Left ventricle myocardium superior (tissue), 1 donor: ENCODE measurements at regions not wholly inside any gene's neighbourhood (a gene's known extent, or its start where the extent isn't known, plus 50 kb on each side); places are given as distances from the start of the nearest gene placed in this dataset.
A peak's percentile ranks its signal among the peaks of the same experiment; 100 is the strongest.

Experiments used
- ATAC-seq: fragments of 200-7000 bp; cut with Tn5 transposase; one replicate; pipeline ENCODE4 v1.9.1; 2020; ENCODE audit warnings: mild to moderate bottlenecking, moderate library complexity
- DNase-seq: peaks from one replicate; pipeline ENCODE4 v3.0.0-alpha.2; 2020
- intact Hi-C: fragments of 100-400 bp; cut with micrococcal nuclease; formaldehyde crosslinking; loops from one replicate; pipeline ENCODE4 v1.11.0; 2022
- donor health status: DM: no; HTN: yes; CAD: no; lungs with severe emphysema.

- intact Hi-C loops = no loop called here
- ATAC-seq = no peak
- no peak for DNase-seq
Observed at GRCh38 chrX:7254144-7254543, 106.2 kb upstream of the PUDP start.

- intact Hi-C loops = no loop called here
- ATAC-seq (no peak), DNase-seq (no peak)
Observed at GRCh38 chrX:7253565-7253964, 105.6 kb upstream of the PUDP start.

- ATAC-seq (no peak), DNase-seq (no peak)
- intact Hi-C loops = no loop called here
Observed at GRCh38 chrX:7252013-7252610, 104.2 kb upstream of the PUDP start.

- ATAC-seq (no peak), DNase-seq (no peak)
- intact Hi-C loops = no loop called here
Observed at GRCh38 chrX:7247346-7247745, 99.4 kb upstream of the PUDP start.

- intact Hi-C loops = no loop called here
- DNase-seq (no peak), ATAC-seq (no peak)
Observed at GRCh38 chrX:7244405-7244804, 96.5 kb upstream of the PUDP start.

GRCh38 chrX:7242613-7243012, 94.7 kb upstream of the PUDP start:
- no peak for ATAC-seq
- intact Hi-C loops = no loop called here
- no peak for DNase-seq

GRCh38 chrX:7240929-7241328, 93.0 kb upstream of the PUDP start:
- DNase-seq = no peak
- ATAC-seq = no peak
- intact Hi-C loops = no loop called here

GRCh38 chrX:7235071-7235470, 87.1 kb upstream of the PUDP start:
- intact Hi-C loops = no loop called here
- ATAC-seq = no peak
- no peak for DNase-seq

GRCh38 chrX:7233580-7234406, 85.8 kb upstream of the PUDP start:
- ATAC-seq (no peak), DNase-seq (no peak)
- intact Hi-C loops = no loop called here

GRCh38 chrX:7228226-7228625, 80.3 kb upstream of the PUDP start:
- ATAC-seq (no peak), DNase-seq (no peak)
- intact Hi-C loops = no loop called here

GRCh38 chrX:7225338-7225737, 77.4 kb upstream of the PUDP start:
- DNase-seq (no peak), ATAC-seq (peak; percentile 90)
- intact Hi-C loops = no loop called here

GRCh38 chrX:7223271-7223670, 75.3 kb upstream of the PUDP start:
- intact Hi-C loops = no loop called here

GRCh38 chrX:7220121-7220520, 72.2 kb upstream of the PUDP start:
- DNase-seq (no peak), ATAC-seq (no peak)
- intact Hi-C loops = no loop called here

More at GRCh38 chrX:7223271-7223670, 75.3 kb upstream of the PUDP start:
- DNase-seq (no peak), ATAC-seq (no peak)

GRCh38 chrX:7219153-7219705, 71.3 kb upstream of the PUDP start:
- intact Hi-C loops = loop anchor here (10.0 kb wide), 1 partner anchor 56 kb away; no protein-coding TSS in a partner anchor
- ATAC-seq (no peak), DNase-seq (peak; percentile 21)

- no peak for ATAC-seq
- intact Hi-C loops = loop anchor here (10.0 kb wide), 1 partner anchor 56 kb away; no protein-coding TSS in a partner anchor
- DNase-seq = no peak
Observed at GRCh38 chrX:7218321-7219152, 70.6 kb upstream of the PUDP start.

- intact Hi-C loops = loop anchor here (10.0 kb wide), 1 partner anchor 58 kb away; no protein-coding TSS in a partner anchor
- DNase-seq (no peak), ATAC-seq (no peak)
Observed at GRCh38 chrX:7216981-7217587, 69.1 kb upstream of the PUDP start.

- no peak for ATAC-seq
- intact Hi-C loops = loop anchor here (10.0 kb wide), 1 partner anchor 59 kb away; no protein-coding TSS in a partner anchor
- no peak for DNase-seq
Observed at GRCh38 chrX:7215842-7216241, 67.9 kb upstream of the PUDP start.

GRCh38 chrX:7214251-7214650, 66.3 kb upstream of the PUDP start:
- no peak for ATAC-seq
- intact Hi-C loops = loop anchor here (10.0 kb wide), 1 partner anchor 61 kb away; no protein-coding TSS in a partner anchor
- DNase-seq = no peak

- ATAC-seq (no peak), DNase-seq (no peak)
- intact Hi-C loops = no loop called here
Observed at GRCh38 chrX:7205037-7205577, 57.2 kb upstream of the PUDP start.
